NB4 (cell line): ENCODE measurements at regions not wholly inside any gene's neighbourhood (a gene's known extent, or its start where the extent isn't known, plus 50 kb on each side); places are given as distances from the start of the nearest gene placed in this dataset.

Source experiments
- DNase-seq: peaks from one replicate; pipeline ENCODE4 v3.0.0; 2010; ENCODE audit warnings: low read depth
- H3K4me3 ChIP-seq: one replicate; pipeline ENCODE4 v1.5.1; 2011; ENCODE audit warnings: mild to moderate bottlenecking, low read depth, low read length, moderate library complexity
- MYC ChIP-seq: IDR thresholded peaks from 2 replicates; pipeline ENCODE4 v1.6.1; 2011; ENCODE audit warnings: low read depth, low read length
- POLR2A ChIP-seq: IDR thresholded peaks from 2 replicates; pipeline ENCODE4 v1.6.1; 2011; ENCODE audit warnings: mild to moderate bottlenecking; ENCODE audit not compliant: insufficient read length; ENCODE audit errors: extremely low read depth
- TF ChIP-seq, protein P1 (sequence below): IDR thresholded peaks from 2 replicates; pipeline ENCODE4 v1.6.1; 2011; ENCODE audit warnings: low read depth, low read length
- TF ChIP-seq, protein P2 (sequence below): IDR thresholded peaks from one replicate; pipeline ENCODE4 v1.5.1; 2012; ENCODE audit warnings: low read depth, low read length

DNA sequence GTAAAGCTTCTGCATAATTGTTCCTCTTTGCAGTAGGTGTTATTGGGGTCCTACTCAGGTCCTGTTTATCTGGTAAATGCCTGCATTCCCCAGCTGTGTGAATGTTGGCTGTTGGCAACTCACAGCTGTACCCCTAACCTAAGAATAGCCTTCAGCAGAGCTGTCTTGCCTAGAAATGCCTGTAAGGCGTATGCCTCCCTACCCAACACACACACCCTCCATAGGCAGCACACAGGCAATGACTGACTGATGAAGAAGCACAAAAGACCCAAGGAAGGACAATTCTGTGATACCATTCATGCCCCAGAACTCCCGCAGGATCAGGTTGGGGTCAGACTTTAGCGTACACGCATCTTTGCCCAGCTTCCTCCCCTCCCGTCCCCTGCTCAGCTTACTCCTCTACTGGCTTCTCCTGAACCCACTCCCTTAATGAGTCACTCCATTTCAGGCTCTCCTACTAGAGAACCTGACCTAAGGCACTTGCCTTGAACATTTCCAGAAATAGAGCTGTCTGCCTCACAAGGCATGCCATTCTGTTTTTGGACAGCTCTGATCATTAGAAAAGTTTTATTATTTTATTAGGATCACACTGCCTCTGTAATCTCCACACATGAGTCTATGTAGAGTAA is 99.2 kb upstream of the PIK3CG start:
- TF ChIP-seq MYC (no peak), POLR2A (no peak)
- TF ChIP-seq, protein P1, sequence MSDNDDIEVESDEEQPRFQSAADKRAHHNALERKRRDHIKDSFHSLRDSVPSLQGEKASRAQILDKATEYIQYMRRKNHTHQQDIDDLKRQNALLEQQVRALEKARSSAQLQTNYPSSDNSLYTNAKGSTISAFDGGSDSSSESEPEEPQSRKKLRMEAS: no peak
- TF ChIP-seq, protein P2, sequence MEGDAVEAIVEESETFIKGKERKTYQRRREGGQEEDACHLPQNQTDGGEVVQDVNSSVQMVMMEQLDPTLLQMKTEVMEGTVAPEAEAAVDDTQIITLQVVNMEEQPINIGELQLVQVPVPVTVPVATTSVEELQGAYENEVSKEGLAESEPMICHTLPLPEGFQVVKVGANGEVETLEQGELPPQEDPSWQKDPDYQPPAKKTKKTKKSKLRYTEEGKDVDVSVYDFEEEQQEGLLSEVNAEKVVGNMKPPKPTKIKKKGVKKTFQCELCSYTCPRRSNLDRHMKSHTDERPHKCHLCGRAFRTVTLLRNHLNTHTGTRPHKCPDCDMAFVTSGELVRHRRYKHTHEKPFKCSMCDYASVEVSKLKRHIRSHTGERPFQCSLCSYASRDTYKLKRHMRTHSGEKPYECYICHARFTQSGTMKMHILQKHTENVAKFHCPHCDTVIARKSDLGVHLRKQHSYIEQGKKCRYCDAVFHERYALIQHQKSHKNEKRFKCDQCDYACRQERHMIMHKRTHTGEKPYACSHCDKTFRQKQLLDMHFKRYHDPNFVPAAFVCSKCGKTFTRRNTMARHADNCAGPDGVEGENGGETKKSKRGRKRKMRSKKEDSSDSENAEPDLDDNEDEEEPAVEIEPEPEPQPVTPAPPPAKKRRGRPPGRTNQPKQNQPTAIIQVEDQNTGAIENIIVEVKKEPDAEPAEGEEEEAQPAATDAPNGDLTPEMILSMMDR: no peak
- no peak overlapping the region for H3K4me3 ChIP-seq
- DNase-seq: no peak

DNA sequence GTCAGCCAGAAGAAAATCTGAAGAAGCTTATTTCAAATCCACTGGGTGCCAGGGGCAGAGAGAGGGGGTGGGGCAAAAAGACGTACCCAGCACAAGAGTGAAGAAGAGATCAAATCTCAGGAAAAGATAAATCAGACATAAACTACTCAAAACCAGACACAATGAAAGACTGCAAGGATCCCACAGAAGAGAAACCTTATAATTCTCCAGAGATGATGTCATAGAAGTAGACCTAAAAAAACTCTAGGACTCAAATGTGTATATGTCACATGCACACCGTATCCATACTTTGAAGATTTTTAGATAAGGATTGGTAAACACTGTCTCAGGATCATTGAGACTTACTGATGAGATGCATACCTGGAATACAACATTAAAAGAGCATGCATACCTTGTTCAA is 98.5 kb upstream of the PIK3CG start:
- DNase-seq: no peak

DNA sequence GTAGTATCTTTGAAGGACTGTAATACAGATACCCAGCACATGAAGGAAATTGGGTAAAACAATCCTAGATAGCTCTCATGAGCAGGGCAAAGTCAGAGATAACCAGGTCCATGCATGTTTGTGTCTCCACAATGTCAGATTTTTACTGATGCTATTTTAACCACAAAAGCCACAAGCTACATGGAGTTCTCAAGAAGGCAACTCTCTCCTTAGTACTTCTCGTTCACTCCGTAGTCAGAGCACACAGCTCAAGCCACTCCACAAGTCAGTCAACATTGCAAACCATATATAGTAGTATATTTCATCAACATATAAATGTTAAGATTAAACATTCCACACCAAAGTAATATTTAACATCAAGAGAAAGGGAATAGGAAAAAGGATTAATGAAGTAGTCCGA is 98.0 kb upstream of the PIK3CG start:
- TF ChIP-seq, protein P1: no peak
- TF ChIP-seq, protein P2: no peak
- TF ChIP-seq MYC (no peak), POLR2A (no peak)
- peak; percentile 23 for DNase-seq
- H3K4me3 ChIP-seq: no peak overlapping the region

More for the DNA sequence above, 98.5 kb upstream of the PIK3CG start:
- TF ChIP-seq, protein P1: no peak
- TF ChIP-seq POLR2A (no peak), MYC (no peak)
- TF ChIP-seq, protein P2: no peak
- H3K4me3 ChIP-seq: no peak overlapping the region

DNA sequence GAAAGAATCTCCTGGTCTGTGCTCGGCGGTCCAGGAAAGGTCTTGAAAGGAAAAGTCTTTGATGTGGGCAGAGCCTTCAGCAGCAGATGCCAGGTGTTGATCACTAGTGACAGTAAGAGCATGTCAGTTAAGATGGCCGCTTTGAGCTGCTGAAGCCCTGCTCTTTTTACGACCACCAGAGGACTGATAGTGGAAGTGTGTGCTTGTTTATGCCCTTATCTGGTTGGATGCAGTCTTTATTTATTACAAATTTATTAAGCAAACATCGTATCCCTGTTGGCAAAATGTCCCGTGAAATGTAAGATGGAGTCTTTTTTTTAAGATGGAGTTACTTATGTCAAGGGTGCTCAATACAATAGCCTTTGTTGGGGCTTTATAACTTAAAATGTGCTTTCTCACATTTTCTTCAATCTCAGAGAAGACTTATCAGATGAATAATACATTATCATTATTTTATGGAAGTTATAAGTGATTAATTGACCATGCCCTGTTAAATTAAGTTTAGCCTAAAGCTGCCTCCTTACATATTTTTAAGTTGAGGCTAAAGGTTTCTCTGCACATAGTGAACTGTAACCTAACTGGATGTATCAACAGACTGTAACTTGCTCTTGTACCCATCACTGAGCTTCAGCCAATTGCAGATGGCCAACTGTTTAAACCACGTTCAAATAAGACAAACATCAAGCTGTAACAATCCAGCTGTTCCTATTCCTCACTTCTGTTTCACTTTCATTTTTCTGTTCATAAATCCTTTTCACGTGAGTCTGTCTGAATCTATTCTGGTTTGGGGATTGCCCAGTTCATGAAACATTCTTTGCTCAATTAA is 97.4 kb upstream of the PIK3CG start:
- TF ChIP-seq MYC: no peak
- TF ChIP-seq, protein P1: no peak
- no peak for TF ChIP-seq POLR2A
- TF ChIP-seq, protein P2: no peak
- no peak overlapping the region for H3K4me3 ChIP-seq
- DNase-seq: no peak

DNA sequence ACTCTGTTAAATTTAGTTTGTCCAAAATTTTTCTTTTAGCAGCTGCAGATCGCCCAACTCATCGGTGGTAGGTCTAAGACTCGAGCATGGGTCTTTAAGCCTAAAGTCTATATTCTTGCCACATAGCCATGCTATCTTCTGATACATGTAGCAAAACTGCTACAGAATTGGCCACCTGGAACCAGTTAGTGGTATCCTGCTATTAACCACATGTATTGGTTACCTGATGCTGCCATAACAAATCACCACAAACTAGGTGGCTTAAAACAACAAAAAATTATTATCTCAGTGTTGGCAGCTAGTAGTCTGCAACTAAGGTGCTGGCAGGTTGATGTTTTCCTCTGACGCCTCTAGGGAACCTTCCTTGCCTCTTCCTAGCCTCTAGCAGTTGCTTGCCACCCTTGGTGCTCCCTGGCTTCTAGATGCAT is 96.7 kb upstream of the PIK3CG start:
- TF ChIP-seq, protein P1: no peak
- TF ChIP-seq POLR2A: no peak
- TF ChIP-seq MYC: no peak
- TF ChIP-seq, protein P2: no peak
- no peak for DNase-seq
- H3K4me3 ChIP-seq: no peak overlapping the region
